PFSK-1 (cell line): ENCODE measurements at regions not wholly inside any gene's neighbourhood (a gene's known extent, or its start where the extent isn't known, plus 50 kb on each side); places are given as distances from the start of the nearest gene placed in this dataset.

Experiments used
- FOXP2 ChIP-seq: optimal IDR thresholded peaks from 2 replicates; pipeline ENCODE3; 2011; ENCODE audit warnings: borderline replicate concordance, control low read depth, inconsistent platforms; ENCODE audit not compliant: insufficient read depth; ENCODE audit errors: extremely low read length, extremely low read depth
- POLR2AphosphoS5 ChIP-seq: IDR thresholded peaks from 2 replicates; pipeline ENCODE4 v1.6.1; 2012; ENCODE audit warnings: low read depth, mild to moderate bottlenecking, control low read depth, low read length, moderate library complexity
- SIN3A ChIP-seq: IDR thresholded peaks from 2 replicates; pipeline ENCODE4 v1.6.1; 2012; ENCODE audit warnings: mild to moderate bottlenecking, low read length, moderate library complexity, borderline replicate concordance; ENCODE audit not compliant: insufficient read depth
- TAF1 ChIP-seq: IDR thresholded peaks from 2 replicates; pipeline ENCODE4 v1.6.1; 2012; ENCODE audit warnings: low read length, control low read depth, borderline replicate concordance; ENCODE audit not compliant: insufficient read depth
- TF ChIP-seq, protein P1 (sequence below), 2 experiments: IDR thresholded peaks; 2 replicates each; pipeline versions ENCODE4 v1.6.1 to v1.8.0; 2011 to 2012; ENCODE audit warnings: low read depth in 2 of 2, low read length in 2 of 2, control low read depth in 1 of 2, inconsistent platforms in 1 of 2, mild to moderate bottlenecking in 1 of 2, moderate library complexity in 1 of 2; ENCODE audit not compliant: insufficient read depth in 1 of 2

DNA sequence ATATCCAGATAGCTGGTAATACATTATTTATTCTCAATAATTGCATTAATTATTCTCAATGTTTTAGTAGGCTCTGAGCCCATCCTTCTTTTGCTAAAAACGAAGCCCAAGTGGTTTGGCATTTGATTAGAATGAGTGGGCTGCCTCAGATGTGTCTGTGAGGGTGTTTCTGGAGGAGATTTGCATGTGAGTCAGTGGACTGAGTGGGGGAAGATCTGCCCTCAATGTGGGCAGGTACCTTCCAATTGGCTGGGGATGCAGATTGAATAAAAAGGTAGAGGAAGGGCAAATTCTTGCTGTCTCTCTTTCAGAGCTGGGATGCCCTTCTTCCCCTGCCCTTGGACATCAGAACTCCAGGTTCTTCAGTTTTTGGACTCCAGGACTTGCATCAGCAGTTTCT is 290.6 kb upstream of the SMIM30 start:
- TF ChIP-seq, protein P1, sequence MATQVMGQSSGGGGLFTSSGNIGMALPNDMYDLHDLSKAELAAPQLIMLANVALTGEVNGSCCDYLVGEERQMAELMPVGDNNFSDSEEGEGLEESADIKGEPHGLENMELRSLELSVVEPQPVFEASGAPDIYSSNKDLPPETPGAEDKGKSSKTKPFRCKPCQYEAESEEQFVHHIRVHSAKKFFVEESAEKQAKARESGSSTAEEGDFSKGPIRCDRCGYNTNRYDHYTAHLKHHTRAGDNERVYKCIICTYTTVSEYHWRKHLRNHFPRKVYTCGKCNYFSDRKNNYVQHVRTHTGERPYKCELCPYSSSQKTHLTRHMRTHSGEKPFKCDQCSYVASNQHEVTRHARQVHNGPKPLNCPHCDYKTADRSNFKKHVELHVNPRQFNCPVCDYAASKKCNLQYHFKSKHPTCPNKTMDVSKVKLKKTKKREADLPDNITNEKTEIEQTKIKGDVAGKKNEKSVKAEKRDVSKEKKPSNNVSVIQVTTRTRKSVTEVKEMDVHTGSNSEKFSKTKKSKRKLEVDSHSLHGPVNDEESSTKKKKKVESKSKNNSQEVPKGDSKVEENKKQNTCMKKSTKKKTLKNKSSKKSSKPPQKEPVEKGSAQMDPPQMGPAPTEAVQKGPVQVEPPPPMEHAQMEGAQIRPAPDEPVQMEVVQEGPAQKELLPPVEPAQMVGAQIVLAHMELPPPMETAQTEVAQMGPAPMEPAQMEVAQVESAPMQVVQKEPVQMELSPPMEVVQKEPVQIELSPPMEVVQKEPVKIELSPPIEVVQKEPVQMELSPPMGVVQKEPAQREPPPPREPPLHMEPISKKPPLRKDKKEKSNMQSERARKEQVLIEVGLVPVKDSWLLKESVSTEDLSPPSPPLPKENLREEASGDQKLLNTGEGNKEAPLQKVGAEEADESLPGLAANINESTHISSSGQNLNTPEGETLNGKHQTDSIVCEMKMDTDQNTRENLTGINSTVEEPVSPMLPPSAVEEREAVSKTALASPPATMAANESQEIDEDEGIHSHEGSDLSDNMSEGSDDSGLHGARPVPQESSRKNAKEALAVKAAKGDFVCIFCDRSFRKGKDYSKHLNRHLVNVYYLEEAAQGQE (IDR thresholded peaks at IDR 0.05; ENCODE audit: insufficient read depth in 1 of 2, low read depth in 2 of 2, low read length in 2 of 2) = no peak
- no peak for TF ChIP-seq FOXP2
- no peak for TF ChIP-seq POLR2AphosphoS5
- TF ChIP-seq SIN3A = no peak
- TF ChIP-seq TAF1 = no peak

DNA sequence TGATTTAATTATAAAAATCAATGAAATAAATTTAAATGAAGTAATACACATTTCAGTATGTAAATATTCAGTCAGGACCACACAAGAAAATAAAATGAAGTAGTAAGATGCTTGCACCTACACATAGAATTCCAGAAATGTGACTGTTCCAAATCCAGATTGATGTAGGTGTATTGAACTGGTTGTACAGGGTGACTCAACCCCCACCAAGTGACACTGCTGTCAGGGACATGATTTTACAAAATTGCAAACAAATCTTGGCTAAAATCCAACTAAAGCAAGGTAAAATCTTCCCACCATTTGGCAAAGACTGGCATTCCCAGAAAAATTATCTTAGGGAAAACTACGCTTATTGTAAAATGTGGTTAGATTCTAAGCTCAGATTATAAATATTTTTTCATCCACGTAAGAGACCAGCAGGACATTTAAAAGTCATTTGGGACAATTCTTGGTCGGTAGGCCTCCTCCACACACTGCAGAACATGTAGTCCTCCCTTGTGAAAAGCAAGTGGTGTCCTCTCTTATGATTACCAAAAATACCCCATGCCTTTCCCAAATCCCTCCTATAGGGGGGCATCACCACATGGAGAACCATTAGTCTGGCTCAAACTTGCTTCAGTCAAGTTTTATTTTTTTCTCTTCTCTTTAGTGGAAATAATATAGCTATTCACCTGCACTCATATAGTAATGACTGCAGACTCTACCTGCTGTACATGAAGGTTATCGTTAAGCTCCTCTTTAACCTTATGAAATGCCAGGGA is 287.1 kb upstream of the SMIM30 start:
- TF ChIP-seq SIN3A (no peak), TAF1 (no peak), FOXP2 (no peak), POLR2AphosphoS5 (no peak)
- TF ChIP-seq, protein P1 (IDR thresholded peaks at IDR 0.05; ENCODE audit: insufficient read depth in 1 of 2, low read depth in 2 of 2, low read length in 2 of 2) = no peak

DNA sequence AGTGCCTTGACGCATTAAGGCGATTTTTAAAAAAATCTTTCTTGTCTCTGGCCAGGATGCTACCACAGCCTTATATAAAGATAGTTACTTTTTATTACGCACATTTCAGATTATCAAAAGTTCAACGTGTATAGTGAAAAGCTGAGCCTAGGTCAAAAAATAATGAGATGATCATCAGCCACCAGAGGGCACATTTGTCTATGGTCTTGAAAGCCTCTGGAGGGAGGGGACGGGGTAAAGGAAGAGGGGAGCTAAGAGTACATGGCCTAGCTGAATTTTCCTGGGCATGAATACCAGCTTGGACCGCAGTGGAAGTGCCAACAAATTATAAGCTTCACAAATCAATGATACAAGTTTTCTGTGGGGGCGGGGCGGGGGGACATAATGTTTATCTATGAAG is 285.9 kb upstream of the SMIM30 start:
- TF ChIP-seq, protein P1 (IDR thresholded peaks at IDR 0.05; ENCODE audit: insufficient read depth in 1 of 2, low read depth in 2 of 2, low read length in 2 of 2) = no peak
- TF ChIP-seq SIN3A (no peak), FOXP2 (no peak), POLR2AphosphoS5 (no peak), TAF1 (no peak)

DNA sequence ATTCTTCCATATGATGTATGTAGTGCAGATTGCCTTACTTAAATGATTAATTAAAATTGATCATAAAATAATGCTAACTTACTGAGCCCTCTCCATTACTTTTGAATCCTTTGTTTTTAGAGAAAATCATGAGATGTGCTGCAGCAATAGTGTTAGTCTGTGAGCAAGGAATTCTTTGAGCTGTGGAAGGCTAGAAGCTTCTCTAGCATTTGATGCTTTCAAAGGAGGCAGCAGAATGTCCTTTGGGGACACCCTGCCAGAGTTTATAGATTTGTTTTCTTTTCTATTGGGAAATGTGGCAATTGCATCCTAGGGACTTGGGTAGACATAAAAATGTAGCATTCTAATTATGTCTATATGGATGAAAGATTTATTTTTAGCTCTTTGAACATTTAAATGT is 284.1 kb upstream of the SMIM30 start:
- TF ChIP-seq POLR2AphosphoS5 (no peak), FOXP2 (no peak), SIN3A (no peak), TAF1 (no peak)
- TF ChIP-seq, protein P1 (IDR thresholded peaks at IDR 0.05; ENCODE audit: insufficient read depth in 1 of 2, low read depth in 2 of 2, low read length in 2 of 2) = no peak

DNA sequence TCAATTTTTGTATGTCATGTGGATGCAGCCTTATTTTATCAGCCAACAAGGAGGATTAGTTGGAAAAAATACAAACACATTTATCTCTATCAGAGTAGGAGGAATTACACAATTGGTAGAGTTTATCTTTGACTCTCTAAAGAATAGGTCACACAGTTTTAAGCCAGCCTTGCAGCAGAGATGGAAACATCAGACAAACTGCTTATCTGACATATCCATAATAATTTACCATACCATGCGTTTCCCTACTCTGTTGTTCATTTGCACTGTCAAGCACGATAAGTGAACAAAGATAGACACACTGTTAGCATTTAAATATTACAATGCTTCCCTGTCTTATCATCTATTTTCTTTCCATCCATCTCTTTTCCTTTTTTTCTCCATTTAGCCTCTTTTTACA is 283.7 kb upstream of the SMIM30 start:
- no peak for TF ChIP-seq SIN3A
- TF ChIP-seq, protein P1 (IDR thresholded peaks at IDR 0.05; ENCODE audit: insufficient read depth in 1 of 2, low read depth in 2 of 2, low read length in 2 of 2) = no peak
